ENCODE measurements at regions not wholly inside any gene's neighbourhood (a gene's known extent, or its start where the extent isn't known, plus 50 kb on each side); places are given as distances from the start of the nearest gene placed in this dataset.

DNA sequence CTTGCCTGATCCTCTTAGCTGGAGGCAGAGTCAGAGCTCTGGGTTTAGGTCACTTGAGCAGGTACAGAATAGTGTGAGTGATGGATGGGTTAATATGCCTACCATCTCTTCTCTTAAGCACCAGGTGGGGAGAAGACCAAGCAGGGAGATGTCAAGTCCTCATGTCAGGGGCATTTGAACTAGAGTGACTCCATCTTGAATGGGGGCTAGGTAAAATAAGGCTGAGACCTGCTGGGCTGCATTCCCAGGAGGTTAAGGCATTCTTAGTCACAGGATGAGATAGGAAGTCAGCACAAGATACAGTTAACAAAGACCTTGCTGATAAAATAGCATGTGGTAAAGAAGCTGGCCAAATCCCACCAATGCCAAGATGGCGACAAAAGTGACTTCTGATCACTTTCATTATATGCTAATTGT lies 77.4 kb upstream of the BTG3 start (continued):
- TF ChIP-seq, protein P1, sequence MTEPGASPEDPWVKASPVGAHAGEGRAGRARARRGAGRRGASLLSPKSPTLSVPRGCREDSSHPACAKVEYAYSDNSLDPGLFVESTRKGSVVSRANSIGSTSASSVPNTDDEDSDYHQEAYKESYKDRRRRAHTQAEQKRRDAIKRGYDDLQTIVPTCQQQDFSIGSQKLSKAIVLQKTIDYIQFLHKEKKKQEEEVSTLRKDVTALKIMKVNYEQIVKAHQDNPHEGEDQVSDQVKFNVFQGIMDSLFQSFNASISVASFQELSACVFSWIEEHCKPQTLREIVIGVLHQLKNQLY (CRISPR knock-in tag; conservative IDR thresholded peaks at IDR 0.05): no peak
- TF ChIP-seq NR2F6 (CRISPR knock-in tag; IDR thresholded peaks at IDR 0.05) (no peak), XRCC3 (IDR thresholded peaks at IDR 0.05) (no peak), TCF7 (IDR thresholded peaks at IDR 0.05; ENCODE audit: borderline replicate concordance) (no peak), RFX7 (CRISPR knock-in tag; IDR thresholded peaks at IDR 0.05) (no peak), ZNF274 (IDR thresholded peaks at IDR 0.05; ENCODE audit: borderline replicate concordance, low read depth, low read length) (no peak), CHD4 (IDR thresholded peaks at IDR 0.05; ENCODE audit: insufficient read depth, insufficient replicate concordance, low read depth, low read length, poor library complexity, severe bottlenecking) (no peak), PHB2 (IDR thresholded peaks at IDR 0.05; ENCODE audit: low read depth) (no peak), PRPF4 (IDR thresholded peaks at IDR 0.05; ENCODE audit: insufficient read depth, low read depth, low read length, poor library complexity, severe bottlenecking) (no peak), NR4A1 (CRISPR knock-in tag; IDR thresholded peaks at IDR 0.05) (no peak), NR4A1 (tag; IDR thresholded peaks at IDR 0.05) (peak; percentile 97), ELF1 (tag; IDR thresholded peaks at IDR 0.05) (no peak), FOXM1 (IDR thresholded peaks at IDR 0.05; ENCODE audit: low read depth) (no peak), FOXM1 (CRISPR knock-in tag; IDR thresholded peaks at IDR 0.05; ENCODE audit: low read depth) (no peak), KHSRP (IDR thresholded peaks at IDR 0.05) (no peak)
- TF ChIP-seq, protein P2, sequence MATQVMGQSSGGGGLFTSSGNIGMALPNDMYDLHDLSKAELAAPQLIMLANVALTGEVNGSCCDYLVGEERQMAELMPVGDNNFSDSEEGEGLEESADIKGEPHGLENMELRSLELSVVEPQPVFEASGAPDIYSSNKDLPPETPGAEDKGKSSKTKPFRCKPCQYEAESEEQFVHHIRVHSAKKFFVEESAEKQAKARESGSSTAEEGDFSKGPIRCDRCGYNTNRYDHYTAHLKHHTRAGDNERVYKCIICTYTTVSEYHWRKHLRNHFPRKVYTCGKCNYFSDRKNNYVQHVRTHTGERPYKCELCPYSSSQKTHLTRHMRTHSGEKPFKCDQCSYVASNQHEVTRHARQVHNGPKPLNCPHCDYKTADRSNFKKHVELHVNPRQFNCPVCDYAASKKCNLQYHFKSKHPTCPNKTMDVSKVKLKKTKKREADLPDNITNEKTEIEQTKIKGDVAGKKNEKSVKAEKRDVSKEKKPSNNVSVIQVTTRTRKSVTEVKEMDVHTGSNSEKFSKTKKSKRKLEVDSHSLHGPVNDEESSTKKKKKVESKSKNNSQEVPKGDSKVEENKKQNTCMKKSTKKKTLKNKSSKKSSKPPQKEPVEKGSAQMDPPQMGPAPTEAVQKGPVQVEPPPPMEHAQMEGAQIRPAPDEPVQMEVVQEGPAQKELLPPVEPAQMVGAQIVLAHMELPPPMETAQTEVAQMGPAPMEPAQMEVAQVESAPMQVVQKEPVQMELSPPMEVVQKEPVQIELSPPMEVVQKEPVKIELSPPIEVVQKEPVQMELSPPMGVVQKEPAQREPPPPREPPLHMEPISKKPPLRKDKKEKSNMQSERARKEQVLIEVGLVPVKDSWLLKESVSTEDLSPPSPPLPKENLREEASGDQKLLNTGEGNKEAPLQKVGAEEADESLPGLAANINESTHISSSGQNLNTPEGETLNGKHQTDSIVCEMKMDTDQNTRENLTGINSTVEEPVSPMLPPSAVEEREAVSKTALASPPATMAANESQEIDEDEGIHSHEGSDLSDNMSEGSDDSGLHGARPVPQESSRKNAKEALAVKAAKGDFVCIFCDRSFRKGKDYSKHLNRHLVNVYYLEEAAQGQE (IDR thresholded peaks at IDR 0.05; ENCODE audit: borderline replicate concordance): no peak
- TF ChIP-seq, protein P2 (CRISPR knock-in tag; IDR thresholded peaks at IDR 0.05; ENCODE audit: low read depth): no peak
- TF ChIP-seq, protein P3, sequence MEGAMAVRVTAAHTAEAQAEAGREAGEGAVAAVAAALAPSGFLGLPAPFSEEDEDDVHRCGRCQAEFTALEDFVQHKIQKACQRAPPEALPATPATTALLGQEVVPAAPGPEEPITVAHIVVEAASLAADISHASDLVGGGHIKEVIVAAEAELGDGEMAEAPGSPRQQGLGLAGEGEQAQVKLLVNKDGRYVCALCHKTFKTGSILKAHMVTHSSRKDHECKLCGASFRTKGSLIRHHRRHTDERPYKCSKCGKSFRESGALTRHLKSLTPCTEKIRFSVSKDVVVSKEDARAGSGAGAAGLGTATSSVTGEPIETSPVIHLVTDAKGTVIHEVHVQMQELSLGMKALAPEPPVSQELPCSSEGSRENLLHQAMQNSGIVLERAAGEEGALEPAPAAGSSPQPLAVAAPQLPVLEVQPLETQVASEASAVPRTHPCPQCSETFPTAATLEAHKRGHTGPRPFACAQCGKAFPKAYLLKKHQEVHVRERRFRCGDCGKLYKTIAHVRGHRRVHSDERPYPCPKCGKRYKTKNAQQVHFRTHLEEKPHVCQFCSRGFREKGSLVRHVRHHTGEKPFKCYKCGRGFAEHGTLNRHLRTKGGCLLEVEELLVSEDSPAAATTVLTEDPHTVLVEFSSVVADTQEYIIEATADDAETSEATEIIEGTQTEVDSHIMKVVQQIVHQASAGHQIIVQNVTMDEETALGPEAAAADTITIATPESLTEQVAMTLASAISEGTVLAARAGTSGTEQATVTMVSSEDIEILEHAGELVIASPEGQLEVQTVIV (CRISPR knock-in tag; IDR thresholded peaks at IDR 0.05; ENCODE audit: borderline replicate concordance): no peak
- TF ChIP-seq, protein P4, sequence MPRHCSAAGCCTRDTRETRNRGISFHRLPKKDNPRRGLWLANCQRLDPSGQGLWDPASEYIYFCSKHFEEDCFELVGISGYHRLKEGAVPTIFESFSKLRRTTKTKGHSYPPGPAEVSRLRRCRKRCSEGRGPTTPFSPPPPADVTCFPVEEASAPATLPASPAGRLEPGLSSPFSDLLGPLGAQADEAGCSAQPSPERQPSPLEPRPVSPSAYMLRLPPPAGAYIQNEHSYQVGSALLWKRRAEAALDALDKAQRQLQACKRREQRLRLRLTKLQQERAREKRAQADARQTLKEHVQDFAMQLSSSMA (CRISPR knock-in tag; IDR thresholded peaks at IDR 0.05): no peak
